Peyer's patch (tissue), 4 donors: ENCODE measurements at regions not wholly inside any gene's neighbourhood (a gene's known extent, or its start where the extent isn't known, plus 50 kb on each side); places are given as distances from the start of the nearest gene placed in this dataset.

ENCODE experiments used
- DNase-seq, 3 donors: peaks; one replicate each; pipeline ENCODE4 v3.0.0-alpha.2; 2017 to 2019
- H3K27ac ChIP-seq, 4 donors: fragments of 200-600 bp; sonication (generic); one replicate each; pipeline ENCODE4 v1.5.1; 2016 to 2019
- H3K27me3 ChIP-seq, 2 donors: fragments of 200-600 bp; sonication (generic); one replicate each; pipeline ENCODE4 v1.5.1; 2019
- H3K36me3 ChIP-seq, 3 donors: fragments of 200-600 bp; sonication (generic); one replicate each; pipeline ENCODE4 v1.5.1; 2016 to 2019
- H3K4me1 ChIP-seq, 4 donors: fragments of 200-600 bp; sonication (generic); one replicate each; pipeline ENCODE4 v1.5.1; 2016 to 2019
- H3K4me3 ChIP-seq, 4 donors: fragments of 200-600 bp; sonication (generic); 1 replicate in 3 of 4; 2 replicates in 1 of 4; pipeline ENCODE4 v1.5.1; 2016 to 2019; ENCODE audit warnings: mild to moderate bottlenecking in 1 of 4
- H3K9me3 ChIP-seq, 4 donors: fragments of 200-600 bp; sonication (generic); one replicate each; pipeline ENCODE4 v1.5.1; 2016 to 2019; ENCODE audit warnings: mild to moderate bottlenecking in 1 of 4
- POLR2A ChIP-seq, 2 donors: fragments of 450-650 bp; IDR thresholded peaks; one replicate each; pipeline ENCODE4 v1.5.1; 2017; ENCODE audit warnings: antibody characterized with exemption in 2 of 2, mild to moderate bottlenecking in 2 of 2, moderate library complexity in 2 of 2
- TF ChIP-seq, protein P1 (sequence below), 6 experiments: fragments of 450-650 bp in 4 of 6; fragments of 200-600 bp in 2 of 6; sonication (generic) in 1 of 6; IDR thresholded peaks; one replicate each; pipeline ENCODE4 v1.5.1; 2017 to 2019; ENCODE audit warnings: antibody characterized with exemption in 6 of 6, mild to moderate bottlenecking in 3 of 6, moderate library complexity in 1 of 6

- H3K4me3 ChIP-seq = no peak overlapping the region
- H3K27me3 ChIP-seq = no peaks in the 10 kb centered on the region
- DNase-seq = no peak
- no peaks in the 10 kb centered on the region for H3K4me1 ChIP-seq
- no peaks in the 10 kb centered on the region for H3K36me3 ChIP-seq
- H3K27ac ChIP-seq = no peak overlapping the region
- no peaks in the 10 kb centered on the region for H3K9me3 ChIP-seq
- TF ChIP-seq, protein P1, sequence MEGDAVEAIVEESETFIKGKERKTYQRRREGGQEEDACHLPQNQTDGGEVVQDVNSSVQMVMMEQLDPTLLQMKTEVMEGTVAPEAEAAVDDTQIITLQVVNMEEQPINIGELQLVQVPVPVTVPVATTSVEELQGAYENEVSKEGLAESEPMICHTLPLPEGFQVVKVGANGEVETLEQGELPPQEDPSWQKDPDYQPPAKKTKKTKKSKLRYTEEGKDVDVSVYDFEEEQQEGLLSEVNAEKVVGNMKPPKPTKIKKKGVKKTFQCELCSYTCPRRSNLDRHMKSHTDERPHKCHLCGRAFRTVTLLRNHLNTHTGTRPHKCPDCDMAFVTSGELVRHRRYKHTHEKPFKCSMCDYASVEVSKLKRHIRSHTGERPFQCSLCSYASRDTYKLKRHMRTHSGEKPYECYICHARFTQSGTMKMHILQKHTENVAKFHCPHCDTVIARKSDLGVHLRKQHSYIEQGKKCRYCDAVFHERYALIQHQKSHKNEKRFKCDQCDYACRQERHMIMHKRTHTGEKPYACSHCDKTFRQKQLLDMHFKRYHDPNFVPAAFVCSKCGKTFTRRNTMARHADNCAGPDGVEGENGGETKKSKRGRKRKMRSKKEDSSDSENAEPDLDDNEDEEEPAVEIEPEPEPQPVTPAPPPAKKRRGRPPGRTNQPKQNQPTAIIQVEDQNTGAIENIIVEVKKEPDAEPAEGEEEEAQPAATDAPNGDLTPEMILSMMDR (IDR thresholded peaks at IDR 0.05) = no peak
- no peak for TF ChIP-seq POLR2A (IDR thresholded peaks at IDR 0.05)
These were observed 743.4 kb downstream of the UQCRFS1 start for GRCh38 chr19:28469544-28469943.

GRCh38 chr19:28468701-28469459 lies 744.1 kb downstream of the UQCRFS1 start:
- Histone ChIP-seq H3K36me3 (no peaks in the 10 kb centered on the region), H3K27me3 (no peaks in the 10 kb centered on the region), H3K9me3 (no peaks in the 10 kb centered on the region), H3K27ac (no peak overlapping the region), H3K4me3 (no peak overlapping the region), H3K4me1 (no peaks in the 10 kb centered on the region)
- peak in 2 of 3 donors; percentile 47 to 74 for DNase-seq
- TF ChIP-seq, protein P1 (IDR thresholded peaks at IDR 0.05) = peak in 1 of 6 experiments; percentile 13
- TF ChIP-seq POLR2A (IDR thresholded peaks at IDR 0.05) = no peak

DNA sequence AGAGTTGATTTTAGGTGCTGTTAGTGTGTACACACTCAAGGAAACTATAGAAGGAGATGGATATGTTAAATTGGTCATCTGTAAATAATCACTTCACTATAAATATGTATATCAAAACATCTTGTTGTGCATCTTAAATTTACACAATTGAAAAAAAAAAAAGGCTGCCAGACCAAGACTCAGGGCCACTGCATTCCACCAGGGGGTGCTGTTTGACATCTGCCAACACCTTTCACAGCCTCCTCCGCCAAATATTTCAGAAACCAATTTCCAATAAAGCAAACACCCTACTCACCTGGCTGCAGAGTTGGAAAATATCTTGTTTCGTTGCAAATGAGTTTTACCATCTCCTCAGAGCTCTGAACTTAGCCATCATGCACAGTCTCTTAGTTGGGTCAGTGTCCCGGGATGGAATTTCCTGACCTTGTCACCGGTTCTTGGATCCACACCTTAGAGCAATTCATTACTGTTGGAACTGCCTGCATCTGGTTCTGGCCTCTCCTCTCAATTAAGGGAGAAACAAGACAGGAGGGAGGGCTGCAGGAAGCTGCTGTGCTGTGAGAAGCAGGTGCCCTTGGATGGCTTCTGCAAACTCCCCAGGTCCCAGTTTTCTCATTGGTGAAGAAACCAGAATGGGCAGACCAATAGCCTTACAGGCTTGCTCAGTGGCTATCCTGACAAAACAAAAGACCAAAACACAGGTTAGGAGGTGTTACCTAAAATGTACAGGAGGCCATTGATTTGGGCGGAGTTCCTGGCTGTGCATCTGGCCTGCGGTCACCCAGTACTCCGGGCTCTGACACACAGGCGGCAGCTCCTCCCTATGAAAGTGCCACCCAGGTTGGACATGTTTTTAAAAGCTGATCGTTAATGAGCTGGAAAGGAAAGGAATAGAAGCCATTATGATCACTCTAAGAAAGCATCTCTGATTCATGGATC lies 746.6 kb downstream of the UQCRFS1 start:
- peak in 2 of 3 donors; percentile 29 to 49 for DNase-seq
- H3K27me3 ChIP-seq = no peaks in the 10 kb centered on the region
- H3K4me3 ChIP-seq = no peak overlapping the region
- TF ChIP-seq, protein P1 (IDR thresholded peaks at IDR 0.05) = peak in 5 of 6 experiments; percentile 26 to 53 (median 48)
- TF ChIP-seq POLR2A (IDR thresholded peaks at IDR 0.05) = no peak
- H3K4me1 ChIP-seq = no peaks in the 10 kb centered on the region
- no peak overlapping the region for H3K27ac ChIP-seq
- H3K36me3 ChIP-seq = no peaks in the 10 kb centered on the region
- no peaks in the 10 kb centered on the region for H3K9me3 ChIP-seq

DNA sequence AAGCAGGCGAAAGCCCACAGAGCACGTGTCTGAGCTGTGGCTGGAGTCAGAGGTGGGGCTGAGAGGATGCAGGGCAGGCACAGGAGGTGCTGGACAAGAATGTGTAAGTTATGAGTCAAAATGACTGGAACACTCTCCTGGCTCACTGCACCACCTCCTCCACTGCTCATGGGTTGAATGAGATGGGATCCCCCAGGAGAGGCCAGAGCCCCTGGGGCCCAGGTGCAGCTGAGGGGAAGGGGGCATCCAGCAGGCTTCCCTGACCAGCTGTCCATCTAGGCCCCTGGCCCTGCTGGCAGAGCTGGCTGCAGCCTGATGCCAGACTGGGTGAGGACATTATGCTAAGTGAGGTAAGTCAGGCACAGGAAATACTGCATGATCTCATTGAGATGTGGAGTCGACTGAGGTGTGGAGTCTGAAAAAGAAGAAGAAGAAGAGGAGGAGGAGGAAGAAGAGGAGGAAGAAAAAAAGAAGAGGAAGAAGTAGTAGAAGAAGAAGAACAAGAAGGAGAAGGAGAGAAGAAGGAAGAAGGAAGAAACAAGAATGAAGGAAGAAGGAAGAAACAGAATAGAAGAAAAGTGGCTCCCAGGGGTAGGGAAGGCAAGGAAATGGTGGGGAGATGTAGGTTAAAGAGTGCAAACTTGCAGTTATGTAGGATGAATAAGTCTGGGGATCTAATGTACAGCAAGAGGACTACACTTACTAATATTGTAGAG lies 747.4 kb downstream of the UQCRFS1 start:
- no peaks in the 10 kb centered on the region for H3K36me3 ChIP-seq
- no peaks in the 10 kb centered on the region for H3K27me3 ChIP-seq
- no peak overlapping the region for H3K4me3 ChIP-seq
- no peak for TF ChIP-seq POLR2A (IDR thresholded peaks at IDR 0.05)
- TF ChIP-seq, protein P1 (IDR thresholded peaks at IDR 0.05) = no peak
- H3K4me1 ChIP-seq = no peaks in the 10 kb centered on the region
- no peak for DNase-seq
- no peaks in the 10 kb centered on the region for H3K9me3 ChIP-seq
- H3K27ac ChIP-seq = no peak overlapping the region

GRCh38 chr19:28463493-28464053 lies 749.4 kb downstream of the UQCRFS1 start:
- no peaks in the 10 kb centered on the region for H3K9me3 ChIP-seq
- no peak for DNase-seq
- H3K27ac ChIP-seq = no peak overlapping the region
- H3K4me3 ChIP-seq = no peak overlapping the region
- H3K36me3 ChIP-seq = no peaks in the 10 kb centered on the region
- H3K4me1 ChIP-seq = no peaks in the 10 kb centered on the region
- TF ChIP-seq POLR2A (IDR thresholded peaks at IDR 0.05) = no peak
- TF ChIP-seq, protein P1 (IDR thresholded peaks at IDR 0.05) = no peak
- H3K27me3 ChIP-seq = no peaks in the 10 kb centered on the region
